Lung (tissue), 11 donors: ENCODE measurements at regions not wholly inside any gene's neighbourhood (a gene's known extent, or its start where the extent isn't known, plus 50 kb on each side); places are given as distances from the start of the nearest gene placed in this dataset.

Experiments used
- ATAC-seq: fragments of 200-7000 bp; cut with Tn5 transposase; one replicate; pipeline ENCODE4 v1.9.1; 2020; ENCODE audit warnings: moderate number of reproducible peaks; ENCODE audit not compliant: insufficient read depth, low FRiP score
- DNase-seq, 3 donors: peaks; one replicate each; pipeline ENCODE4 v3.0.0-alpha.2; 2013 to 2017
- H3K27ac ChIP-seq, 2 donors: one replicate each; pipeline ENCODE4 v1.5.1; 2013; ENCODE audit warnings: mild to moderate bottlenecking in 2 of 2, moderate library complexity in 2 of 2, control low read depth in 1 of 2, inconsistent platforms in 1 of 2, low read depth in 1 of 2, low read length in 1 of 2
- H3K27me3 ChIP-seq, 3 donors: one replicate each; pipeline ENCODE4 v1.5.1; 2013; ENCODE audit warnings: low read length in 2 of 3; ENCODE audit not compliant: control insufficient read depth in 3 of 3, insufficient read depth in 3 of 3
- H3K36me3 ChIP-seq, 4 donors: one replicate each; pipeline ENCODE4 v1.5.1; 2013; ENCODE audit warnings: low read length in 4 of 4, mild to moderate bottlenecking in 1 of 4, moderate library complexity in 1 of 4; ENCODE audit not compliant: control insufficient read depth in 4 of 4, insufficient read depth in 4 of 4
- H3K4me1 ChIP-seq, 5 donors: one replicate each; pipeline ENCODE4 v1.5.1; 2013; ENCODE audit warnings: low read length in 5 of 5, mild to moderate bottlenecking in 2 of 5, moderate library complexity in 1 of 5; ENCODE audit not compliant: control insufficient read depth in 5 of 5, insufficient read depth in 5 of 5
- H3K4me3 ChIP-seq: one replicate; pipeline ENCODE4 v1.5.1; 2013; ENCODE audit warnings: mild to moderate bottlenecking, control low read depth, moderate library complexity
- H3K9ac ChIP-seq, 2 donors: one replicate each; pipeline ENCODE4 v1.5.1; 2013; ENCODE audit warnings: low read length in 2 of 2, control low read depth in 1 of 2; ENCODE audit not compliant: insufficient read depth in 1 of 2
- H3K9me3 ChIP-seq, 4 donors: one replicate each; pipeline ENCODE4 v1.5.1; 2013; ENCODE audit warnings: low read length in 3 of 4, mild to moderate bottlenecking in 1 of 4, moderate library complexity in 1 of 4; ENCODE audit not compliant: control insufficient read depth in 4 of 4, insufficient read depth in 3 of 4
- CTCF ChIP-seq: IDR thresholded peaks from 2 replicates; pipeline ENCODE4 v1.5.1; 2012; ENCODE audit warnings: mild to moderate bottlenecking; ENCODE audit errors: control extremely low read depth, extremely low read depth
- WGBS, 2 donors: extraction: QIAGEN DNeasy Blood & Tissue Kit; methylation state at CpG; one replicate each; pipeline ENCODE4 v1.1.7; 2013; 5-methylcytosine and 5-hydroxymethylcytosine counted together
- donor health status: control.
- donor health status: control.
- donor health status: Bipolar disorder and iron deficiency.
- donor health status: healthy.
- donor health status: DM: yes; HTN: yes; CAD: no.

GRCh38 chr1:238153253-238153652 is 262.5 kb upstream of the ZP4 start:
- Histone ChIP-seq H3K4me3 (no peak overlapping the region), H3K27me3 (no peaks in the 10 kb centered on the region), H3K27ac (no peak overlapping the region), H3K9me3 (no peaks in the 10 kb centered on the region), H3K36me3 (no peaks in the 10 kb centered on the region), H3K4me1 (no peaks in the 10 kb centered on the region), H3K9ac (no peak overlapping the region)
- WGBS, 2 donors, result 82 to 88% methylated on average over 2 of the region's 2 CpGs
- DNase-seq, result no peak
- ATAC-seq, result no peak
- TF ChIP-seq CTCF, result no peak

- Histone ChIP-seq H3K9me3 (no peaks in the 10 kb centered on the region), H3K9ac (no peak overlapping the region), H3K4me3 (no peak overlapping the region), H3K27ac (no peak overlapping the region), H3K4me1 (no peaks in the 10 kb centered on the region), H3K36me3 (no peaks in the 10 kb centered on the region), H3K27me3 (no peaks in the 10 kb centered on the region)
- no peak for TF ChIP-seq CTCF
- WGBS, 2 donors, result 80 to 88% methylated on average over 2 of the region's 2 CpGs
- DNase-seq (no peak), ATAC-seq (no peak)
Observed at GRCh38 chr1:238152119-238152518, 261.4 kb upstream of the ZP4 start.

- ATAC-seq (no peak), DNase-seq (no peak)
- 74 to 89% methylated on average over 3 of the region's 3 CpGs for WGBS, 2 donors
- Histone ChIP-seq H3K27me3 (no peaks in the 10 kb centered on the region), H3K9me3 (no peaks in the 10 kb centered on the region), H3K27ac (no peak overlapping the region), H3K36me3 (no peaks in the 10 kb centered on the region), H3K9ac (no peak overlapping the region), H3K4me3 (no peak overlapping the region), H3K4me1 (no peaks in the 10 kb centered on the region)
- TF ChIP-seq CTCF, result no peak
Observed at GRCh38 chr1:238143038-238143437, 252.3 kb upstream of the ZP4 start.

- no peak for ATAC-seq
- H3K9ac ChIP-seq, result no peak overlapping the region
- DNase-seq, result peak in 2 of 3 donors; percentile 49 to 54
- no peak for TF ChIP-seq CTCF
- no peak overlapping the region for H3K27ac ChIP-seq
- H3K4me3 ChIP-seq, result no peak overlapping the region
- H3K36me3 ChIP-seq, result no peaks in the 10 kb centered on the region
- H3K27me3 ChIP-seq, result no peaks in the 10 kb centered on the region
- H3K9me3 ChIP-seq, result no peaks in the 10 kb centered on the region
- WGBS, 2 donors, result 52 to 66% methylated on average over 1 of the region's 1 CpG
- H3K4me1 ChIP-seq, result no peaks in the 10 kb centered on the region
Observed at GRCh38 chr1:238141353-238141752, 250.6 kb upstream of the ZP4 start.
